IMR-90 (cell line): ENCODE measurements at regions not wholly inside any gene's neighbourhood (a gene's known extent, or its start where the extent isn't known, plus 50 kb on each side); places are given as distances from the start of the nearest gene placed in this dataset.

Experiments used
- ATAC-seq: fragments of 200-7000 bp; cut with Tn5 transposase; 2 replicates; pipeline ENCODE4 v1.9.1; 2020; ENCODE audit warnings: low read depth, mild to moderate bottlenecking, moderate library complexity
- BruUV-seq: library from RNA; stranded (reverse); fragments of 400-500 nt; replicated peaks from 2 replicates; lab custom pipeline; 2021; lab: Mats Ljungman, UMichigan
- CTCF ChIA-PET: fragments of 300-600 bp; formaldehyde crosslinking; extraction: SDS; loops from one replicate; lab custom pipeline; 2021; ENCODE audit warnings: antibody characterized with exemption; lab: Yijun Ruan, JAX
- POLR2A ChIA-PET: fragments of 300-600 bp; sonication (Branson Sonifier 250); formaldehyde crosslinking; loops from one replicate; lab custom pipeline; 2022; ENCODE audit warnings: antibody characterized with exemption; ENCODE audit not compliant: unreplicated experiment; lab: Charles Lee
- DNase-seq: peaks from one replicate; pipeline ENCODE4 v3.0.0; 2013
- H2AFZ ChIP-seq: replicated peaks from 2 replicates; pipeline ENCODE3; 2013; ENCODE audit warnings: low read length, mild to moderate bottlenecking; ENCODE audit not compliant: poor library complexity
- H2AK5ac ChIP-seq: 2 replicates; pipeline ENCODE4 v1.6.1; 2013; ENCODE audit warnings: low read depth, low read length, inconsistent platforms
- H2AK9ac ChIP-seq: replicated peaks from 2 replicates; pipeline ENCODE3; 2013; ENCODE audit warnings: mild to moderate bottlenecking, low read depth, low read length, moderate library complexity; ENCODE audit not compliant: poor library complexity
- H2BK120ac ChIP-seq: 2 replicates; pipeline ENCODE4 v1.6.1; 2013; ENCODE audit warnings: low read depth, low read length, inconsistent platforms
- H2BK15ac ChIP-seq: 3 replicates; pipeline ENCODE4 v1.6.1; 2013; ENCODE audit warnings: low read depth, low read length, inconsistent platforms
- H2BK20ac ChIP-seq: 2 replicates; pipeline ENCODE4 v1.6.1; 2013; ENCODE audit warnings: low read depth, mild to moderate bottlenecking, inconsistent platforms, low read length, moderate library complexity
- H2BK5ac ChIP-seq: 2 replicates; pipeline ENCODE4 v1.6.1; 2013; ENCODE audit warnings: mild to moderate bottlenecking, low read depth, low read length, inconsistent platforms; ENCODE audit not compliant: poor library complexity, severe bottlenecking
- H3K14ac ChIP-seq: replicated peaks from 2 replicates; pipeline ENCODE4 v1.6.1; 2013; ENCODE audit warnings: low read depth, low read length, inconsistent platforms
- H3K18ac ChIP-seq: 2 replicates; pipeline ENCODE4 v1.6.1; 2013; ENCODE audit warnings: low read depth, low read length, control low read depth
- H3K23ac ChIP-seq: 2 replicates; pipeline ENCODE4 v1.6.1; 2013; ENCODE audit warnings: low read depth, low read length, inconsistent platforms
- H3K27ac ChIP-seq: 2 replicates; pipeline ENCODE4 v1.5.1; 2013; ENCODE audit warnings: mild to moderate bottlenecking, control low read depth, low read length; ENCODE audit not compliant: insufficient read depth
- H3K27me3 ChIP-seq: 2 replicates; pipeline ENCODE4 v1.6.1; 2013; ENCODE audit warnings: low read length; ENCODE audit not compliant: control insufficient read depth, insufficient read depth
- H3K36me3 ChIP-seq: 2 replicates; pipeline ENCODE4 v1.6.1; 2013; ENCODE audit warnings: low read length, mixed read lengths; ENCODE audit not compliant: control insufficient read depth, insufficient read depth
- H3K4ac ChIP-seq: 2 replicates; pipeline ENCODE4 v1.6.1; 2013; ENCODE audit warnings: low read depth, low read length, inconsistent platforms
- H3K4me1 ChIP-seq: 2 replicates; pipeline ENCODE4 v1.6.1; 2013; ENCODE audit warnings: low read length, mixed read lengths; ENCODE audit not compliant: control insufficient read depth, insufficient read depth
- H3K4me2 ChIP-seq: 2 replicates; pipeline ENCODE4 v1.6.1; 2013; ENCODE audit warnings: low read depth, mild to moderate bottlenecking, control low read depth, low read length, moderate library complexity
- H3K4me3 ChIP-seq: 2 replicates; pipeline ENCODE4 v1.5.1; 2013; ENCODE audit warnings: low read depth, mild to moderate bottlenecking, control low read depth, low read length, moderate library complexity; ENCODE audit not compliant: insufficient read depth
- H3K56ac ChIP-seq: 2 replicates; pipeline ENCODE4 v1.6.1; 2013; ENCODE audit warnings: low read length, inconsistent platforms; ENCODE audit not compliant: insufficient read depth; ENCODE audit errors: extremely low read depth
- H3K79me1 ChIP-seq, 2 experiments: 2 replicates each; pipeline ENCODE4 v1.6.1; 2013; ENCODE audit warnings: low read length in 2 of 2, inconsistent platforms in 1 of 2, low read depth in 1 of 2
- H3K9ac ChIP-seq: 2 replicates; pipeline ENCODE4 v1.6.1; 2013; ENCODE audit warnings: low read depth, low read length, control low read depth
- H3K9me1 ChIP-seq: 2 replicates; pipeline ENCODE4 v1.6.1; 2013; ENCODE audit warnings: low read length, inconsistent platforms; ENCODE audit not compliant: insufficient read depth
- H3K9me3 ChIP-seq: 2 replicates; pipeline ENCODE4 v1.6.1; 2013; ENCODE audit warnings: low read length; ENCODE audit not compliant: control insufficient read depth, insufficient read depth
- H4K20me1 ChIP-seq: 2 replicates; pipeline ENCODE4 v1.6.1; 2013; ENCODE audit warnings: low read length, inconsistent platforms; ENCODE audit not compliant: insufficient read depth
- H4K5ac ChIP-seq: 2 replicates; pipeline ENCODE4 v1.6.1; 2013; ENCODE audit warnings: mild to moderate bottlenecking, low read depth, low read length, control low read depth
- H4K8ac ChIP-seq, 2 experiments: 2 replicates each; pipeline ENCODE4 v1.6.1; 2013; ENCODE audit warnings: low read depth in 2 of 2, low read length in 2 of 2, control low read depth in 1 of 2, inconsistent platforms in 1 of 2
- H4K91ac ChIP-seq: 2 replicates; pipeline ENCODE4 v1.6.1; 2013; ENCODE audit warnings: low read depth, low read length, inconsistent platforms; ENCODE audit not compliant: insufficient read depth
- BHLHE40 ChIP-seq: fragments of 150-350 bp; IDR thresholded peaks from 2 replicates; pipeline ENCODE4 v1.6.1; 2016; ENCODE audit warnings: mild to moderate bottlenecking, low read depth, low read length
- CEBPB ChIP-seq: IDR thresholded peaks from 2 replicates; pipeline ENCODE4 v1.6.1; 2012; ENCODE audit warnings: low read depth, low read length, improper control_type of control experiment
- CHD1 ChIP-seq: IDR thresholded peaks from 2 replicates; pipeline ENCODE4 v1.6.1; 2012; ENCODE audit warnings: low read depth, low read length, improper control_type of control experiment
- CTCF ChIP-seq: conservative IDR thresholded peaks from 2 replicates; pipeline ENCODE4 v1.5.1; 2012; ENCODE audit warnings: mild to moderate bottlenecking, low read depth, low read length, improper control_type of control experiment
- ELK1 ChIP-seq: fragments of 150-350 bp; IDR thresholded peaks from 2 replicates; pipeline ENCODE4 v1.6.1; 2016; ENCODE audit warnings: low read depth, mild to moderate bottlenecking, low read length, moderate library complexity, borderline replicate concordance
- FOS ChIP-seq: fragments of 150-350 bp; IDR thresholded peaks from 2 replicates; pipeline ENCODE4 v1.6.1; 2016; ENCODE audit warnings: low read depth, low read length
- MAFK ChIP-seq: IDR thresholded peaks from 2 replicates; pipeline ENCODE4 v1.6.1; 2012; ENCODE audit warnings: low read depth, low read length, improper control_type of control experiment
- MAZ ChIP-seq: IDR thresholded peaks from 2 replicates; pipeline ENCODE4 v1.6.1; 2012; ENCODE audit warnings: low read depth, mild to moderate bottlenecking, low read length, improper control_type of control experiment, moderate library complexity, borderline replicate concordance
- MXI1 ChIP-seq: IDR thresholded peaks from 2 replicates; pipeline ENCODE4 v1.6.1; 2012; ENCODE audit warnings: low read depth, mild to moderate bottlenecking, low read length, moderate library complexity, borderline replicate concordance
- NFE2L2 ChIP-seq: fragments of 150-350 bp; IDR thresholded peaks from 2 replicates; pipeline ENCODE4 v1.6.1; 2016; ENCODE audit warnings: low read depth, mild to moderate bottlenecking, low read length
- POLR2A ChIP-seq: IDR thresholded peaks from 2 replicates; pipeline ENCODE4 v1.6.1; 2012; ENCODE audit warnings: mild to moderate bottlenecking, low read depth, low read length
- RAD21 ChIP-seq: IDR thresholded peaks from 2 replicates; pipeline ENCODE4 v1.6.1; 2012; ENCODE audit warnings: low read length, improper control_type of control experiment
- RCOR1 ChIP-seq: IDR thresholded peaks from 2 replicates; pipeline ENCODE4 v1.6.1; 2012; ENCODE audit warnings: mild to moderate bottlenecking, low read length, improper control_type of control experiment; ENCODE audit not compliant: insufficient replicate concordance
- RFX5 ChIP-seq: IDR thresholded peaks from 2 replicates; pipeline ENCODE4 v1.8.0; 2012; ENCODE audit warnings: low read depth, mild to moderate bottlenecking, low read length, moderate library complexity
- SMC3 ChIP-seq: fragments of 150-350 bp; IDR thresholded peaks from 2 replicates; pipeline ENCODE4 v1.6.1; 2016; ENCODE audit warnings: low read depth, mild to moderate bottlenecking, antibody characterized with exemption, low read length, moderate library complexity
- USF2 ChIP-seq: fragments of 150-350 bp; IDR thresholded peaks from 2 replicates; pipeline ENCODE4 v1.6.1; 2017; ENCODE audit warnings: mild to moderate bottlenecking, antibody characterized with exemption, low read length, low read depth
- WGBS, 2 experiments: methylation state at CpG; one replicate each; pipeline versions ENCODE4 v1.1.5 to v1.1.7; 2013; ENCODE audit warnings: missing lambda C conversion rate in 2 of 2; ENCODE audit not compliant: insufficient read length in 1 of 2; ENCODE audit errors: extremely low coverage in 2 of 2; 5-methylcytosine and 5-hydroxymethylcytosine counted together
- dilution Hi-C: fragments of 300-500 bp; cut with HindIII; formaldehyde crosslinking; loops from one replicate; pipeline ENCODE4 v1.14.3; 2018; ENCODE audit warnings: low sequenced_read_pairs; ENCODE audit not compliant: unreplicated experiment
- in situ Hi-C: fragments of 300-500 bp; cut with MboI; formaldehyde crosslinking; loops from 3 replicates; pipeline ENCODE4 v1.14.3; 2019; ENCODE audit warnings: low sequenced_read_pairs, inconsistent platforms, mixed read lengths
- intact Hi-C: fragments of 100-400 bp; cut with micrococcal nuclease; formaldehyde crosslinking; loops from 2 replicates; pipeline ENCODE4 v1.10.0; 2022

GRCh38 chr10:83713423-83713822 lies 425.9 kb upstream of the GHITM start:
- H2AK9ac ChIP-seq: no peak overlapping the region
- no peak overlapping the region for H3K23ac ChIP-seq
- H4K8ac ChIP-seq: no peak overlapping the region
- no peaks in the 10 kb centered on the region for H3K79me1 ChIP-seq
- no CpG with 5 or more reads among the region's 1 CpG for WGBS, 2 experiments
- in situ Hi-C loops: no loop called here
- no peak overlapping the region for H3K56ac ChIP-seq
- CTCF ChIA-PET: no interaction called here
- no peak overlapping the region for H2BK5ac ChIP-seq
- POLR2A ChIA-PET: no interaction called here
- no peak overlapping the region for H2AK5ac ChIP-seq
- H3K4me2 ChIP-seq: no peak overlapping the region
- H3K27me3 ChIP-seq: no peaks in the 10 kb centered on the region
- no peaks in the 10 kb centered on the region for H3K9me1 ChIP-seq
- no peak overlapping the region for H3K9ac ChIP-seq
- no peak overlapping the region for H2BK15ac ChIP-seq
- intact Hi-C loops: no loop called here
- no peak overlapping the region for H4K91ac ChIP-seq
- no peak overlapping the region for H3K4me3 ChIP-seq
- no peaks in the 10 kb centered on the region for H4K20me1 ChIP-seq
- no peak overlapping the region for H2AFZ ChIP-seq
- dilution Hi-C loops: no loop called here
- no peak for DNase-seq
- no peaks in the 10 kb centered on the region for H3K4me1 ChIP-seq
- H3K27ac ChIP-seq: no peak overlapping the region
- H3K4ac ChIP-seq: no peak overlapping the region
- no peak overlapping the region for H2BK120ac ChIP-seq
- H3K9me3 ChIP-seq: peaks cover 4% of the 10 kb centered on the region; the same call in 1 of the 2 replicates
- H2BK20ac ChIP-seq: no peak overlapping the region
- H3K36me3 ChIP-seq: no peaks in the 10 kb centered on the region
- TF ChIP-seq MAFK: no peak
- no peak for TF ChIP-seq CEBPB
- no peak for TF ChIP-seq CTCF
- no peak for TF ChIP-seq BHLHE40
- no peak for TF ChIP-seq ELK1
- no peak for TF ChIP-seq SMC3
- TF ChIP-seq MAZ: no peak
- no peak for TF ChIP-seq MXI1
- no peak for TF ChIP-seq POLR2A
- no peak for TF ChIP-seq FOS
- no peak for TF ChIP-seq RAD21
- no peak for TF ChIP-seq USF2
- no peak for TF ChIP-seq RCOR1
- TF ChIP-seq CHD1: no peak
- TF ChIP-seq NFE2L2: no peak
- no peak for TF ChIP-seq RFX5
- no TSS peak for BruUV-seq
- ATAC-seq: no peak
- no peak overlapping the region for H3K14ac ChIP-seq
- no peak overlapping the region for H3K18ac ChIP-seq
- no peak overlapping the region for H4K5ac ChIP-seq
